ENCODE measurements at regions not wholly inside any gene's neighbourhood (a gene's known extent, or its start where the extent isn't known, plus 50 kb on each side); places are given as distances from the start of the nearest gene placed in this dataset.

DNA sequence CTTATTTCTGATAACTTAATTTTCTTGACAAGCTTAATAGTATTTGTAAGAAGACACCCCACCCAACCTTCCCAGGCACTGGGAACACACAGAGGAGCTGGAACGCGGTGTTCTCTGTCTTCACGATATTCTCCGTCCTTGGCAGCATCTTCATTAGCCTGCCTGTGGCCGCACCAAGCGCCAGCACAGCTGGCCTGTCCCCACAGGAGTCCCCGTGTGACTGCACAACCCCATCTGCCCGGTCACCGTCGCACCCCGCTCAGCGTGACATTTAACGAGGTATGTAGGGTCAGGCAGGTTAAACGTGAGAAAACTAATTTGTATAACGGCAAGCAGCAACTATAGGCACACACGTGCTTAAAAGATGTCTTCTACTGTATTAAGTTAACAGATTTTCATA lies 293.3 kb downstream of the BRD1 start:
- Histone ChIP-seq H3K27me3 (no peaks in the 10 kb centered on the region), H3K27ac (no peak overlapping the region), H3K9me3 (ENCODE audit: low read depth) (no peaks in the 10 kb centered on the region), H3K4me3 (no peak overlapping the region), H3K4me1 (ENCODE audit: low read depth) (no peaks in the 10 kb centered on the region), H3K36me3 (no peaks in the 10 kb centered on the region)
- DNase-seq (ENCODE audit: low read depth in 1 of 2, low spot score in 1 of 2): no peak
- TF ChIP-seq, protein P1, sequence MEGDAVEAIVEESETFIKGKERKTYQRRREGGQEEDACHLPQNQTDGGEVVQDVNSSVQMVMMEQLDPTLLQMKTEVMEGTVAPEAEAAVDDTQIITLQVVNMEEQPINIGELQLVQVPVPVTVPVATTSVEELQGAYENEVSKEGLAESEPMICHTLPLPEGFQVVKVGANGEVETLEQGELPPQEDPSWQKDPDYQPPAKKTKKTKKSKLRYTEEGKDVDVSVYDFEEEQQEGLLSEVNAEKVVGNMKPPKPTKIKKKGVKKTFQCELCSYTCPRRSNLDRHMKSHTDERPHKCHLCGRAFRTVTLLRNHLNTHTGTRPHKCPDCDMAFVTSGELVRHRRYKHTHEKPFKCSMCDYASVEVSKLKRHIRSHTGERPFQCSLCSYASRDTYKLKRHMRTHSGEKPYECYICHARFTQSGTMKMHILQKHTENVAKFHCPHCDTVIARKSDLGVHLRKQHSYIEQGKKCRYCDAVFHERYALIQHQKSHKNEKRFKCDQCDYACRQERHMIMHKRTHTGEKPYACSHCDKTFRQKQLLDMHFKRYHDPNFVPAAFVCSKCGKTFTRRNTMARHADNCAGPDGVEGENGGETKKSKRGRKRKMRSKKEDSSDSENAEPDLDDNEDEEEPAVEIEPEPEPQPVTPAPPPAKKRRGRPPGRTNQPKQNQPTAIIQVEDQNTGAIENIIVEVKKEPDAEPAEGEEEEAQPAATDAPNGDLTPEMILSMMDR (IDR thresholded peaks at IDR 0.05; ENCODE audit: low read depth, low read length): no peak

DNA sequence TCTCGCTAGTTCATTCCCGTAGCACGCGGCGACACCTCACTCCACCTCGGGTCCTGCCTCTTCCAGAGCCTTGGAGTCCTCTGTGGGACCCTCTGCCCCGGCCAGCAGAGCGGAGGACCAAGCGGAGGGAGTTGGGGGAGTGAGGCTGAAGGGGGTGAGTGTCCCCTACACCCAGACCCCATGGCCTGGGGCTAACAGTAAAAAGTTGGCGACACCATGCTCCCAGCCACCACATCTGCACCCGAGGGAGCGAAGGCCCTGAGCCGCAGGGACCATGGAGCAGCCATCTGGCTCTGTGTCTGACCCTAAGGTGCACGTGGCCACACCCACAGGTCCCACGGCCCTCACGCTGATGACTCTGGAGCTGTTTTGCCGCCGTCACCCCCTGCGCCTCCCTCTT lies 293.8 kb downstream of the BRD1 start:
- Histone ChIP-seq H3K4me3 (no peak overlapping the region), H3K4me1 (ENCODE audit: low read depth) (no peaks in the 10 kb centered on the region), H3K36me3 (no peaks in the 10 kb centered on the region), H3K27me3 (no peaks in the 10 kb centered on the region), H3K27ac (no peak overlapping the region), H3K9me3 (ENCODE audit: low read depth) (no peaks in the 10 kb centered on the region)
- TF ChIP-seq, protein P1 (IDR thresholded peaks at IDR 0.05; ENCODE audit: low read depth, low read length): no peak
- no peak for DNase-seq (ENCODE audit: low read depth in 1 of 2, low spot score in 1 of 2)

DNA sequence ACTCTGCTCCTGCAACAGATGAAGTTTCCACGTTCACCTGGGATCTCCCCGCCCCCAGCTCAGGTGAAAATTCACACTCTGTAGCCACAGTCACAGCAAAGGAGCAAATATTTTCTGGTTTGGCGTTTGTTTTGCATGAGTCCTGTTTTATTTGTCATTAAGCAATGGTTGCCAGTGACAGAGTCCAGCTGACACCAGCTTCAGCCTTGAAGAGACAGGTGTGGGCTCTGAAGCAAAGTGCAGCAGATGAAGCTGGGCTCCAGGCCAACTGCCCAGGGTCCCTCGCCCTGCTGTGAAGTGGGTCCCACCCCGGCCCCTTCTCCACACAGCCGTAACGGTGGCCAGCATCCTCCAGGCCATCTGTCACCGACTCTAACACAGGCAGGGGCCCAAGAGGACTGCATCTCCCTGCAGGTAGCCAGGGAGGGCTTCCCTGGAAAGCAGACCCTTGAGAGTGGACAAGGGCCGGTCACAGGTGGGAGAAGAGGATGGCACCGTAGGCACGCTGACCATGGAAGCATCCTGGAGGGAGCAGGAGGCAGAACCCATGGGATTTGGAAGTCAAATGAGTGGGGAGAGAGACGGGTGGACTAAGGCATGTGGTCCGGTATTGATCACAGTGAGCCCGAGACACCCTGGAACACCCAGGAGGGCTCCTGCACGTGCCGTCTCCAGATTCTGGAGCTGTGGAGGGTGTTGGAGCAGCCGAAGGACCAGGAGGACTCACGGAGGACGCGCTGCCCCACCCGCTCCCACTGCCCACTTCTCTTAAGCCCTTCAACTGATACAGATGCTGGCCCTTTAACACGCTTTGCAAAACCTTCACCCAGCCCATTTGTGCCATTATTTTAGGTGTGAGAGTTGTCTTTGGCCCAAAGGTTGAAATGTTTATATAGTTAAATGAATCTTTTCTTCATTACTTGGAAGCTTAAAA lies 294.5 kb downstream of the BRD1 start:
- H3K36me3 ChIP-seq: no peaks in the 10 kb centered on the region
- TF ChIP-seq, protein P1 (IDR thresholded peaks at IDR 0.05; ENCODE audit: low read depth, low read length): no peak
- no peak overlapping the region for H3K4me3 ChIP-seq
- H3K9me3 ChIP-seq (ENCODE audit: low read depth): no peaks in the 10 kb centered on the region
- H3K4me1 ChIP-seq (ENCODE audit: low read depth): no peaks in the 10 kb centered on the region
- no peak for DNase-seq (ENCODE audit: low read depth in 1 of 2, low spot score in 1 of 2)
- no peak overlapping the region for H3K27ac ChIP-seq
- H3K27me3 ChIP-seq: no peaks in the 10 kb centered on the region

DNA sequence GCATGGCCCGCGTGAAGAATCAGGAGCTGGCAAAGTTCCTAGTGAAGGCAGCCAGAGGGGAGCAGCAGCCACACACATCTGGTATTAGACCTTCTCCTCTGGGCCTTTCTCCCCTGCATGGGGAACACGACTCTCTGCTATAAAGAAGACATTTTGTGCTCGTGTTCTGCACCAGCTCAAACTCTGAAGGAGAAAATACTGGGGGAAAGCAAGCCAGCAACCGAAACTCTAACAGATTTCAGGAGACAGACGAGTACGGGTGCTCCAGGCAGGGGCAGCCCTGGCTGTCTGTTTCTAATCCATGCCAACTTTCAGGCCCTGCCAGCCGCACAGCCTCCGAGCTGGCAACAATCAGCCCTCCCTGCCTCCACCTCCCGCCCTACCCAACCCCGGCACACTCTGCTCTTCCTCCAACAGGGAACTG lies 296.3 kb downstream of the BRD1 start:
- no peak for DNase-seq (ENCODE audit: low read depth in 1 of 2, low spot score in 1 of 2)
- H3K4me1 ChIP-seq (ENCODE audit: low read depth): no peaks in the 10 kb centered on the region
- TF ChIP-seq, protein P1 (IDR thresholded peaks at IDR 0.05; ENCODE audit: low read depth, low read length): no peak
- H3K9me3 ChIP-seq (ENCODE audit: low read depth): no peaks in the 10 kb centered on the region
- H3K4me3 ChIP-seq: no peak overlapping the region
- H3K27me3 ChIP-seq: no peaks in the 10 kb centered on the region
- H3K27ac ChIP-seq: no peak overlapping the region
- no peaks in the 10 kb centered on the region for H3K36me3 ChIP-seq

DNA sequence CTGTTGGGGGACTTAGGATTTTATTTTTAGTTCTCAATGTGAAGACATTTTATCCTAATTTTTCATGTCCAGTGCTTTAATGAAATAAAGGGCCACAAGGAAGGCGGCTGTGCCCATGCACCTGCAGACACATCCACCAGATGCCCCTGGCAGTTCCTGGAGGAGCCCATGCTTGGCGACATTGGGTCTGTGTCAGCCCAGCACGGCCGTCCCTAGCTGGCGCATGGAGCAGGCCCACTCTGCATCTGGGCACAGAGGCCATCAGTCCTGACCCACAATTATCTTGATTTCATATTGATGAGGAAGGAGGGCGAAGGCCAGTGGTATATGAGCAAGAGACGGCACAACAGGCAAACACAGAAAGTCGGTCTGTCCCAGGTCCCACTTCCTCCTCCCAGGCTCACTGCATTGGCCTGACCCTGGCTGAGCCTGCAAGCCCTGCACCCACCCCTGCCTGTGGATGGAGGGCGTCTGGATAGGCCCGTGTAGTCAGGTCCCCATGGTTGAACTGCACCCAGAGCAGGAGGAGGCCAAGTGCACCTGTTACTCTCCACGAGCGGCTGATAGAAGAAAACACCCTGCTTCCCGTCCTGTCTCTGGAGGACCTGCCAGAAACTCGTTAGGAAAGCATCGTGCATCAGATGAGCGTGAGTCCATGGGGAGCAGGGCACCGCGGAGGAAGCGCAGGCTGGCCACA lies 296.9 kb downstream of the BRD1 start:
- Histone ChIP-seq H3K27ac (no peak overlapping the region), H3K27me3 (no peaks in the 10 kb centered on the region), H3K9me3 (ENCODE audit: low read depth) (no peaks in the 10 kb centered on the region), H3K36me3 (no peaks in the 10 kb centered on the region), H3K4me1 (ENCODE audit: low read depth) (no peaks in the 10 kb centered on the region), H3K4me3 (no peak overlapping the region)
- no peak for DNase-seq (ENCODE audit: low read depth in 1 of 2, low spot score in 1 of 2)
- TF ChIP-seq, protein P1 (IDR thresholded peaks at IDR 0.05; ENCODE audit: low read depth, low read length): no peak
